IPS DF 6.9 (cell line): ENCODE measurements at regions not wholly inside any gene's neighbourhood (a gene's known extent, or its start where the extent isn't known, plus 50 kb on each side); places are given as distances from the start of the nearest gene placed in this dataset.

Experiments used
- DNase-seq: peaks from one replicate; pipeline ENCODE4 v3.0.0-alpha.2; 2013; ENCODE audit warnings: low read depth, low spot score
- H3K27ac ChIP-seq: one replicate; pipeline ENCODE4 v1.5.1; 2013; ENCODE audit warnings: low read length, control low read depth
- H3K27me3 ChIP-seq: 2 replicates; pipeline ENCODE4 v1.6.1; 2013; ENCODE audit warnings: mild to moderate bottlenecking, low read length; ENCODE audit not compliant: control insufficient read depth, insufficient read depth
- H3K36me3 ChIP-seq: 2 replicates; pipeline ENCODE4 v1.6.1; 2013; ENCODE audit warnings: low read length; ENCODE audit not compliant: control insufficient read depth, insufficient read depth
- H3K4me1 ChIP-seq: 2 replicates; pipeline ENCODE4 v1.6.1; 2013; ENCODE audit warnings: low read length; ENCODE audit not compliant: control insufficient read depth, insufficient read depth
- H3K4me3 ChIP-seq: 2 replicates; pipeline ENCODE4 v1.5.1; 2013; ENCODE audit warnings: mild to moderate bottlenecking, low read length
- H3K9me3 ChIP-seq: 2 replicates; pipeline ENCODE4 v1.6.1; 2013; ENCODE audit warnings: low read length, inconsistent platforms; ENCODE audit not compliant: control insufficient read depth, insufficient read depth
- WGBS: extraction: QIAGEN DNeasy Blood & Tissue Kit; methylation state at CpG from one replicate; pipeline ENCODE4 v1.1.7; 2013; ENCODE audit warnings: mixed read lengths, missing lambda C conversion rate; ENCODE audit not compliant: insufficient read length, insufficient coverage; 5-methylcytosine and 5-hydroxymethylcytosine counted together

DNA sequence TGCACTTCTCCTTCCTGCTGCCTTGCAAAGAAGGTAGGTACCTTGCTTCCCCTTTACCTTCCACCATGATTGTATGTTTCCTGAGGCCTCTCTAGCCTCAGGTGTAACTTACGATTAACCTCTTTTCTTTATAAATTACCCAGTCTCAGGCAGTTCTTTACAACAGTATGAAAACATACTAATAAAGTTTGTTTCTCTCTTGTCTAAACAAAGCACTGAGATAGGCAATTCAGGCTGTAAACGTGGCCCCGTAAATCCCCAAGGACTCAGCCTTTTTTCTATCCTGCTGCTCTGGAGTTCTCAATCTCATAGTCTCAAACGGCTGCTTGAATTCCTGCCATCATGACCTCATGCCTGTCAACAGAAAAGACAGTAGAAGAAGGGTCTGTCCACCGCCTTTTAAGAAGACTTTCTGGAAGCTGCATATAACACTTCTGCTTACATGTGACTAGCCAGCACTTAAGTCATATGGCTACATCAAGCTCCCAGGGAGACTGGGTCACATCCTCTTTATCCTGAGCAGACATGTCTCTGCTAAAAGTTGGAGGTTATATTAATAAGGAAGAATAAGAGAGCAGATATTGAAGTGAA is 257.8 kb downstream of the EBLN2 start:
- no peaks in the 10 kb centered on the region for H3K4me1 ChIP-seq
- no peak overlapping the region for H3K4me3 ChIP-seq
- whole genome bisulfite sequencing, result no CpG with 5 or more reads among the region's 5 CpGs
- H3K9me3 ChIP-seq, result no peaks in the 10 kb centered on the region
- H3K36me3 ChIP-seq, result no peaks in the 10 kb centered on the region
- H3K27me3 ChIP-seq, result no peaks in the 10 kb centered on the region
- H3K27ac ChIP-seq, result no peak overlapping the region
- no peak for DNase-seq

DNA sequence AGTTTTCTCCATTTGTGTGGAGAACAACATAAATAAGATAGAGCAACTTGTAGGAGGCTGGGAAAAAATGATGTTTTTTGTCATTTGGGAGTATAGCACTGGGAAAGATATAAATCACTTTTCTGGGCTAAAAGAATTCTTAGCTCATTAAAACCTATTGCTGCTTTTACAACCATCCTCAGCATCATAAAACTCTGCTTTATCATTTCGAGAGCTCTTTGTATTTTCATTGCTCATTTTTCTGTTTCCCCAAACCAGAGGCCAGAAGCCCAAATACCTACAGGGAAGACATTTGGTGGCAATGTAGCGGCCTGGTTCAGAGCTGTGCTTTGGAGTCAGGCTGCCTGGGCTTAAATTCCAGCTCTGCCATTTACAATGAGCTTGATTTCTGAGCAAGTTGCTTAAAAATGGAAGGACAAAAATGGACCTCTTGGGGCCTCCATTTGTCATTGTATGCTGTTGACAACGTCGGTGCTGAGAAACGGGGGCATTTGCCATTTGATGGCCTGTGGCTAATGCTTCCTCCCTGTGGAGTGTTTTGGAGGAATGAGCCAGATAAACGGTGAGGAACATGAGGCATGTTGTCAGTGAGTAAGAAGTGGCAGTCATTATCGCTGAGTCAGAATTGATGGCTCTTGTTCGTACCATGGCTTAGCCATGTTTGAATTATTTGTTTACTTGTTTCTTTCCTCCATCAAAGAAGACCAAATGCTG is 260.0 kb downstream of the EBLN2 start:
- no peaks in the 10 kb centered on the region for H3K27me3 ChIP-seq
- H3K36me3 ChIP-seq, result no peaks in the 10 kb centered on the region
- DNase-seq, result no peak
- H3K4me3 ChIP-seq, result no peak overlapping the region
- no CpG with 5 or more reads among the region's 8 CpGs for WGBS
- no peaks in the 10 kb centered on the region for H3K4me1 ChIP-seq
- H3K27ac ChIP-seq, result no peak overlapping the region
- H3K9me3 ChIP-seq, result no peaks in the 10 kb centered on the region

DNA sequence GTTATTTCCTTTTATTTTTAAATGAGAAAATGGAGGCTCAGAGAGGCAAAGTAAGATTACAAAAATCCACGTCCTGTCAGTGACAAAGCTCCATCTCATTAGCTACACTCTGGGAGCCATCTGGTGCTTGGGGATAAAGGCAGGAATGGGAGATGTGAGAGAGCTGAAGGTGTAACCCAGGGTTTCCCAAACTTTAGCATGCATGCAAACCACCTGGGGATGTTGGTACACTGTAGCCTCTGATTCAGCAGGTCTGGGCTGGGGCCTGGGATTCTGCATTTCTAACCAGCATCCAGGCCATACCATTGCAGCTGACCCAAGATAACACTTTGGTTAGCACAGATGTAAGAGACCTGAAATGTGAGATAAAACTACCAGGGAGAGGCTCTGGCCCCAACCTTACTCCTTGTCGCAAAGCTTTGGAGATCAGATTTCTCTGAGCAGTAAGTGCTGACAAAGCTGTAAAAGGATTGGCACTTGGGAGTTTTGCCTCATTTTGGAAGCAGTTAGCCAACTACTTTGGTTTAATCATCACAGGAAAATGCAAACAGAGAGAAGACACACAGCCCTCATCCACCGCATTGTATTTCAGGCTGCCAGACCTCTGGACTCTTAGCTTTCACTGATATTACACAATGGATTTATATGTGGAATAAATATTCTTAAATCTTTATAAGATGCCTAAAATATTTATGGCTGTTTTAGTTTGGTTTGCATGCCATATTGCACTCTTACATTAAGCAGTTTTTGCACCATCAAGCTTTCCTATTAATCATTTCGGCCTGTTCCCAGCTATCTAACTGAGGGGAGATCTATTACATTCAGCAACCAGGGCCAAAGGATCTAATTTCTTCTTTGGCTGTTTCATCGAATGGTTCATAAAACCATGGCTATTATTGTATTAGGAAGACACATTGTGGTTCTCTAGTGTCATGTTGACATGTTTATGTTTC is 263.0 kb downstream of the EBLN2 start:
- no peaks in the 10 kb centered on the region for H3K36me3 ChIP-seq
- H3K4me1 ChIP-seq, result no peaks in the 10 kb centered on the region
- H3K27me3 ChIP-seq, result no peaks in the 10 kb centered on the region
- no CpG with 5 or more reads among the region's 5 CpGs for whole genome bisulfite sequencing
- no peaks in the 10 kb centered on the region for H3K9me3 ChIP-seq
- H3K4me3 ChIP-seq, result no peak overlapping the region
- no peak overlapping the region for H3K27ac ChIP-seq
- no peak for DNase-seq

- no peaks in the 10 kb centered on the region for H3K9me3 ChIP-seq
- no peak overlapping the region for H3K27ac ChIP-seq
- H3K4me3 ChIP-seq, result no peak overlapping the region
- no peaks in the 10 kb centered on the region for H3K36me3 ChIP-seq
- H3K4me1 ChIP-seq, result no peaks in the 10 kb centered on the region
- WGBS, result no CpG with 5 or more reads among the region's 3 CpGs
- H3K27me3 ChIP-seq, result no peaks in the 10 kb centered on the region
- no peak for DNase-seq
Measured at GRCh38 chr3:73326396-73326795, 264.9 kb downstream of the EBLN2 start.

DNA sequence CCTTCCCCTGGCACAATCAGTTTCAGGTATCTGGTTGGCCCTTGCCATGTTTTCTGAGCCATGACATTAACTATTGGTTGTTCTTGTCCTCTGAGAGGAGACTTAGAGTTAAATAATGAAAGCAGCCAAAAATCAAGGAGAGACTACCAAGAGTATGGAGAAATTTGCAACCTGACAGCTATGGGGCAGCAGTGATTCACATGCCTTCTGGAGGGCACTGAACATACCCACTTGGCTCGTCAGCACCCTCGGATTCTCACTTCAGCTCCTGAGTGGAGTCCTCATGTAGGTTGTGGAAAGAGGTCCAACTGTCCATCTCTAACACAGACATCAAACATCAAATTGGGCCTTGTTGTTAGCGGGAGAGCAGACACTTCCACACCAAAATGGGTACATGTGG is 265.6 kb downstream of the EBLN2 start:
- Histone ChIP-seq H3K4me3 (no peak overlapping the region), H3K9me3 (no peaks in the 10 kb centered on the region), H3K27ac (no peak overlapping the region), H3K27me3 (no peaks in the 10 kb centered on the region), H3K4me1 (no peaks in the 10 kb centered on the region), H3K36me3 (no peaks in the 10 kb centered on the region)
- no CpG with 5 or more reads among the region's 3 CpGs for WGBS
- no peak for DNase-seq
